Suppressor macrophage (primary cell): ENCODE measurements at regions not wholly inside any gene's neighbourhood (a gene's known extent, or its start where the extent isn't known, plus 50 kb on each side); places are given as distances from the start of the nearest gene placed in this dataset.
A peak's percentile ranks its signal among the peaks of the same experiment; 100 is the strongest.

Experiments used
- DNase-seq, 4 experiments: peaks; one replicate each; pipeline ENCODE4 v3.0.0-alpha.2; 2020 to 2022

- DNase-seq: no peak
Observed at GRCh38 chr5:5929291-5930020, 448.9 kb downstream of the MED10 start.

- DNase-seq: no peak
Observed at GRCh38 chr5:5925191-5925590, 453.2 kb downstream of the MED10 start.

- no peak for DNase-seq
Observed at GRCh38 chr5:5919411-5919810, 458.9 kb downstream of the MED10 start.

- no peak for DNase-seq
Observed at GRCh38 chr5:5906778-5907177, 471.6 kb downstream of the MED10 start.

GRCh38 chr5:5905186-5905585 lies 473.2 kb downstream of the MED10 start:
- no peak for DNase-seq

GRCh38 chr5:5904113-5904512 lies 474.2 kb downstream of the MED10 start:
- DNase-seq: no peak

- DNase-seq: no peak
Observed at GRCh38 chr5:5902678-5903646, 475.4 kb downstream of the MED10 start.

GRCh38 chr5:5900350-5900749 lies 477.9 kb downstream of the ICE1 start:
- DNase-seq: no peak

- DNase-seq: no peak
Observed at GRCh38 chr5:5899716-5900115, 477.2 kb downstream of the ICE1 start.

GRCh38 chr5:5888284-5888683 lies 465.8 kb downstream of the ICE1 start:
- no peak for DNase-seq

- DNase-seq: no peak
Observed at GRCh38 chr5:5887833-5888232, 465.4 kb downstream of the ICE1 start.

GRCh38 chr5:5886812-5887486 lies 464.5 kb downstream of the ICE1 start:
- peak in 2 of 4 experiments; percentile 5 to 23 for DNase-seq

- no peak for DNase-seq
Observed at GRCh38 chr5:5886353-5886752, 463.9 kb downstream of the ICE1 start.

GRCh38 chr5:5885782-5886181 lies 463.3 kb downstream of the ICE1 start:
- DNase-seq: no peak

- no peak for DNase-seq
Observed at GRCh38 chr5:5884593-5884992, 462.1 kb downstream of the ICE1 start.

- DNase-seq: no peak
Observed at GRCh38 chr5:5883562-5883961, 461.1 kb downstream of the ICE1 start.

- no peak for DNase-seq
Observed at GRCh38 chr5:5883146-5883545, 460.7 kb downstream of the ICE1 start.

GRCh38 chr5:5882706-5883105 lies 460.2 kb downstream of the ICE1 start:
- DNase-seq: no peak

GRCh38 chr5:5881294-5881693 lies 458.8 kb downstream of the ICE1 start:
- DNase-seq: no peak

- DNase-seq: no peak
Observed at GRCh38 chr5:5880077-5880763, 457.7 kb downstream of the ICE1 start.

GRCh38 chr5:5857396-5857795 lies 434.9 kb downstream of the ICE1 start:
- DNase-seq: no peak

- no peak for DNase-seq
Observed at GRCh38 chr5:5854087-5854486, 431.6 kb downstream of the ICE1 start.

GRCh38 chr5:5838493-5838892 lies 416.0 kb downstream of the ICE1 start:
- no peak for DNase-seq
